Vagina (tissue), 2 donors: ENCODE measurements at regions not wholly inside any gene's neighbourhood (a gene's known extent, or its start where the extent isn't known, plus 50 kb on each side); places are given as distances from the start of the nearest gene placed in this dataset.

Experiments
- CTCF ChIP-seq, 3 experiments: fragments of 450-650 bp in 2 of 3; fragments of 200-600 bp in 1 of 3; sonication (generic) in 1 of 3; IDR thresholded peaks; one replicate each; pipeline ENCODE4 v1.5.1; 2017 to 2019; ENCODE audit warnings: antibody characterized with exemption in 3 of 3, mild to moderate bottlenecking in 2 of 3, moderate library complexity in 2 of 3
- POLR2A ChIP-seq, 2 donors: fragments of 450-650 bp; IDR thresholded peaks; one replicate each; pipeline ENCODE4 v1.6.1; 2017; ENCODE audit warnings: antibody characterized with exemption in 2 of 2, mild to moderate bottlenecking in 2 of 2, moderate library complexity in 2 of 2

- no peak for TF ChIP-seq CTCF (IDR thresholded peaks at IDR 0.05)
- TF ChIP-seq POLR2A (IDR thresholded peaks at IDR 0.05): no peak
Measured at GRCh38 chr2:133682347-133682746, 114.1 kb upstream of the NCKAP5 start.
